ENCODE measurements at regions not wholly inside any gene's neighbourhood (a gene's known extent, or its start where the extent isn't known, plus 50 kb on each side); places are given as distances from the start of the nearest gene placed in this dataset.

DNA sequence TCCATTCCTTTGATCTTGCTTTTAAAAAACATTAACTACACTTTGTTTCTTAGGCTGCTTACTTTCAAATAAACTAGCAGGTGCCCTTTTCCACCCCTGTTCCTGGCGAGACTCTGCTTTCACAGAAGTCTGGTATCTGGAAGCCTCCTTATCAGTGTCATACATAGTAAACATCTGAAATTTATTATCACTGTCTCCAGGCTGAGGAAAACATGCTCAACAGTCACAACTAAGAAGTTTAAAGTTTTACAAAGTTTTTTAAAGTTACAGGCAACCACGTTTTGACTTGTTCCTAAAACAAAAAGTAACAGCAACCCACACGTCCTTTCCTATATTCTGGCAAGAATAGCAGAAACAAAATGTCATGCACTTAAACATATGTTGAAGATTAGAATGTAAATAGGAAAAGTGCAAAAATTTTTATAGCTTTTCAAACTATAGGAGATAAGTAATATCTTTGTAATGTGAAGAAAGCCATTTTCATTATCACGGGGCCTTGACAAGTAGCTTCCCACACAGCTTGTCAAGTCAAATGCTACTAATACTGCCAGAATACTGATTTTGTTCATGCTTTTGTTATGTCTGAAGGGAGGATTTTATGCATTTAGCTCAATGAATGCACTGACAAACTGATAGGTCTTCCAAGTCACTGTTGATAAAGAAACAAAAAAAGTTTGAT lies 275.2 kb upstream of the KCNMB2 start:
- no peak for DNase-seq

DNA sequence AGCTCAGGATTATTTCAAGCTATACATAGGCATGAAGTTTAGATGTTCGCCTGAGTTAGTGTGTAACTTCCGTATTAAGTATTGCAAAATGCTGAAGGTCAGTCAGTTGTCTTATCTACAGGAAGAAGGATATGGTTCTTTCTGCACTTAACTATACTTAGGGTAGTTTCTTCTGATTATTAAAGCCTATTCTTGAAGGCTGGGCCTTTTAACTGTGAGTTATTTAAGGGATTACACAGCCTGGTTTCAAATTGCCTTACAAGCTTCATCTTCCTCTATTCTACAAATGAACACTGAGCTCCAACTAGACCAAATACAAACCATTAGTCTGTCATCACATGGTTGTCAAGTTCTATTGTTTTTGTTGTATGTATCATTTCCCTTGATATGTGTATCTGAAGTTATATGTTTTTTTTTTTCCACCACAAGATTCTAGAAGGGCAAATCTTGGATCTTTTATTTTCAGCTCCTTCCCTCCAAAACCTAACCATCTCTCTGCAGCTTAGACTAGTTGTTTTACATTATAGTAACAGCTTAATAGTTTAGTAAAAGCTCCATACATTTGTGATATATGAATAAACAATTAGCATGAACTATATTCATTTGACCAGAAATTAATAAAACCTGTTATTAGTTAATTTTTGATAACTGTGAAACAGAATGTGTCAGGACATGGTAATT lies 272.9 kb upstream of the KCNMB2 start:
- no peak for DNase-seq

DNA sequence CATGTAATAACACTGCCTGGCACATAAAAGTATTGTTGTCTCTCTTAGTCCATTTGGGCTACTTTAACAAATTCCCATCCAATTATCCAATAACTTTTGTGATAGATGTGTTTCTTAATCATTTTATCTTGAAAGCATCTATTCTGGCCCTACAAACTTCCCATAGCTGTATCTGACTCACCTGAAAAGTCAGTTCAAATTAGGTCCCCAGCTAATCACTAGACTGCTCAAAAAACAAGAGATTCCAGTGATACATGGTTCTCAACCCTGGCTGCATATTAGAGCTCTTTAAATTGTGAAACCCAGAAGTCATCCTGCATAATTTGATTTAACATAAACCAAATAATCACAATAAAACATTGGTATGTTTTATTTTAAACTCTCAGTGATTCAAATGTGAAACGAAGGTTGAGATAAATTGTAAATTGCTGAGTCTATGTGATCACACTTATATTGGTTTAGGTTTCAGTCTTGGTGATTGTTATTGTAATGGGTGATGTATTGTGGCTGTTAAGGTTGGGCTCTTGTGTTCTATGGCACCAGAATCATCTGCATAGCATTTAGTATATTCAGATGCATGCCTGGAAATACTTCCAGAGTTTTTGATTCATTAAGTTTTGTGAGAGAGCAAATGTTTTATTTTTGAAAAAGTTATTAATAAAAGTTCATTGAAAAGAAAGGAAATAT lies 268.9 kb upstream of the KCNMB2 start:
- DNase-seq: no peak

DNA sequence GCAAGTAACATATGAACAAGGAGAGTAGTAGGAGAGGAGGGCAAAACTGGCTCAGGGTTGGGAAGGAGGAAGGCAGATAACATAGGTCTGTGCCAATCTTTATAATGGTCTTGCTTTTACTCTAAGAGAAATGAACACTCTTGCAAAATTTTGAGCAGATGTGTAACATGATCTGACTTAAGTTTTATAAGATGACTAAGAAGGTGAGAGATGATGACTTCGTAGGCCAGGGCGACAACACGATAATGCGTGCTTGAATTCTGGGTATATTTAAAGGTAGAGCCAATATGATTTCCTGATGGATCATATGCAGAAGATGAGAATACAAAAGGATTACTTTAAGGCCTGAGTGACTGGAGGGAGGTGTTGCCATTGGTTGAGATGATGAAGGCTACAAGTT lies 265.4 kb upstream of the KCNMB2 start:
- no peak for DNase-seq

DNA sequence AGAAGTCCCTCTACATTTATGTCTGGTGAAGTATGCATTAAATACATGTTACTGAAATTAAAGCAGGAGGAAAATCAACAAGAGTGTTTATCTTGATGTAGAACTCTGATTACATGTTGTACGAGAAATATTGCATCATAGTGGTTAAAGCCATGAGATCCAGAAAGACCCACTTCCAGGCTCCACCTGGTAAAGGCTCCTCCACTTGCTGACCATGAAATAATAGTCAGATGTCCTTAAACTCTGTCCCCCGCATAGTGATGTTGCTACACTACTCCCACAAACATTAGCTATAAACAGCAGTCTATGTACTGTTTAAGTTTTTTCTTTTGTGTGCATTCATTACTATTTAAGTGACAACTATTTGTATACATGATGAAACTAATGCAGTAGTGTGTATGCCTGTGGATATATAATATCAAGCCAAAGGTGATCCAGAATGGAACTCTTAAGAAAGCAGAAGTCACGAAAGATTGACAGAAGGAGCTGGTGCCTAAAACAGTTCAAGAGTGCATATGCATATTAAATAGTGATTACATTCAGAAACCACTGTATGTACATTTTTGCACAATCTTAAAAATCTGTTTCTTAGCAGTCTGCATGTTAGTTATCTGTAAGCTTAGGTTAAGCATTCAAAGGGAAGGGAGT lies 264.4 kb upstream of the KCNMB2 start:
- no peak for DNase-seq

DNA sequence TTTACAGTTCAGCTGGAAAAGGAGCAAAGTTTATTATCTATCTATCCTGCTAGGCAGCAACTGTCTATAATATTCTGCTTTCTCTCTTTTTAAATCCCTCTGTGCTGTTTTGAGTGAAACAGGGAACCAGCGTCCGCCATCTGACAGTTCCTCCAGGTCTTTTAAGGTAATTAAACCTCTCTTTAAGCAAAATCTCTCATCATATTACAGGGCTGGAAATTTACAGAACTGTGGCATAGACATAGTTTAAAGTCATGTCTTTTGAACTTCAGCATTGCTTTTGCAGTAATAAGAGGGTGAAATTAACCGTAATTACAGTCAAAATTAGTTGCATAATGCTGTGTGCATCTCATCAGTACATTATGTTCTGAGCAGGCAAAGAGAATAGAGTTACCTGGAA lies 263.4 kb upstream of the KCNMB2 start:
- no peak for DNase-seq

DNA sequence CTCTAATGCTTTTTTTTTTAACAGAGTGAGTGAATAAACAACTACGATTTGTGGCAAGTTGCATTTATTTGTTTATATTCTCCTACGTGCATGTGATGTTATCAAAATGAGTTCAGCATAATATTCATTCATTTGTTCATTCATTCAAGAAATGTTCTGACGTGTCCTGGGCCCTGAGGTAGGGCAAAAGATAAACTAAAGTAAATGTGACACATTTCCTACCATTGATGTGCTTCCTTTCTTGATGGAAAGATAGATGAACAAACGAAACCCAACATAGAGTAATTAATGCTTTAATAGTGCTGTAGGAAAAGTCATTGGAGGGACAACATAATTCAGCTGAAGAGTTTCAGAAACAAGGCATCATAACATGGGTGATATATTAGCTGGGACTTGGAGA lies 261.5 kb upstream of the KCNMB2 start:
- DNase-seq: no peak

DNA sequence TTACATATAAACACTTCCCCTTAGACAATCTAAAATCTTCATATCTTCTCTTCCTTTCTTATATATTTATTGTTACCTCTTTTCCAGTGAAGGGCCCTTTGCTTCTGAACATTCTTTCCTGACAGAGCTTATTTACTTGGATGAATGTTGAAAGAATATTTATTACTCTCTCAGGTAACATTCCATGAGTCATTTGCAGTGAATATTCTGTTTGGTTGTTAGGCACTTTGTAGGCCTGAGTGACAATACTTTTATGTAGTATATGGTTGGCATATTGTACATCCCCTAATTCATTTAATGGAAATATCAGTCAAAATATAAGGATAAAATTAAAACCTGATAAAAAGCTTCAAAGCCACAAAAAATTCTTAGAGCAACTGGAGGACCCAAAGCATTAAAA lies 260.9 kb upstream of the KCNMB2 start:
- no peak for DNase-seq

DNA sequence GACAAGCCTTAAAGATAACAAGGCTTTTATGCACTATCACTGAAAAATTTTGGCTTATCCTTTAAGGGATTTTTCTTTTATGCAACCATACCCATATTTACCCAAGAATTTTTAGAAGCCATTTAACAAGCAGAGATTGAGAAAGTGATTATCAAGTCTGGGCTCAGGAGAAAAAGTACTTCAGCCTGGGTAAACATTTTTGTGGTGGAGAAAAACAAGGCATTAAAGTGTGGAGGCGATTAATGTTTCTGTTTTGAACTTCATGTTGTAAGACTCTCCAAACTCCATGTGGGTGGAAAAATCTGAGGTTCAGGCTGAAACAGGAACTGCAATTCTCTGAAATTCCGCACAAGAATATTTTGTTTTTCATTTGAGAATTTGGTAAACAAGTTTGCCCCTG lies 260.4 kb upstream of the KCNMB2 start:
- DNase-seq: no peak

DNA sequence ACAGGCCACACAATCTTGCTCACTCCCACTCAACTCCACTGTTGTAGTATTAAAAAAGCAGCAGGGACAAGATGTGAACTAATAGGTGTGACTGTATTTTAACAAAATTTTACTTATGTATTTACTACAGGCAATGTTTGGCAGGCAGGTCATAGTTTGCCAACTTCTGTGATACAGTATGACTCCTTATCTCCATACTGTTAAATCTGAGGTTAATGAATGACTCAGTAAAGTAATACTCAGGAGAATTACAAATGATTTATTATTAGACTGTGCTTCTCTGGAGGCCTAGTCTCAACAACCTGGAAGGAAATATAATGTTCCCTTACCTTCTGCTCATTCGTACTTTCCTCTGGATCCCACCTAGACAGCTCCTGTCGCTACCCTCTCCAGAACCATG lies 258.6 kb upstream of the KCNMB2 start:
- DNase-seq: no peak

DNA sequence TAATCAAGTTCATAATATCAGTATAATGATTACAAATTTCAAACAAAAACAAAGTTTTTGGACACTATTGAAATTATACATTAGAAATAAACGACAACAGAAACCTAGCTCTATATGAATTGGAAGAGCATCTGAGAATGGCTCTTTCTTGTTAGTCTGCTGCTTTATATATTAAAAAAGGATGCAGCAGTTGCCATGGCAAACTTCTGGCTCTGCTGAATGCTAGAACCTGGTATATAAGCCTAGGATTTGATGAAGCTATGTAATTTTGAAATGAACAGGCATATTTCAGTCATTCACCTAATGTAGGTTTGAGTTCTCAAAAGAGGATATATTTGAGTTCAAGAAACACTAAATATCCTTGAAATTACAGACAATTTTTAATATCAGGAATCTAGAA lies 252.7 kb upstream of the KCNMB2 start:
- DNase-seq: no peak

DNA sequence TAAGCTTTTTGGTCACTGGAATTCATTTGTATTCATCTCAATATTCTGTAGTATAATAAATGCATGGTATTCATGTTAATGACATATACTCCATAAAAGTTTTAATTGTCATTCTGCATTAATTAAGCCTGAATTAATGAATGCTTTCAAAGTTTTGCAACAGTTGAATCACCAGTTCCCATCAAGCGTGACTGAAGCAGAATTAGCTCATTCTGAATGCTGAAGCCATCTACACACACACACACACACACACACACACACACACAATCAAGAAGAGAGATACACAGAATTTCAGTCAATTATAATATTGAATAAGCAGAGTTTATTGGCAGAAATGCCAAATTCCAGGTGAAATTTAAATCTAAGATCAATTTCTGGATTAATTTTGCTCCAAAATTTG lies 252.1 kb upstream of the KCNMB2 start:
- DNase-seq: no peak

DNA sequence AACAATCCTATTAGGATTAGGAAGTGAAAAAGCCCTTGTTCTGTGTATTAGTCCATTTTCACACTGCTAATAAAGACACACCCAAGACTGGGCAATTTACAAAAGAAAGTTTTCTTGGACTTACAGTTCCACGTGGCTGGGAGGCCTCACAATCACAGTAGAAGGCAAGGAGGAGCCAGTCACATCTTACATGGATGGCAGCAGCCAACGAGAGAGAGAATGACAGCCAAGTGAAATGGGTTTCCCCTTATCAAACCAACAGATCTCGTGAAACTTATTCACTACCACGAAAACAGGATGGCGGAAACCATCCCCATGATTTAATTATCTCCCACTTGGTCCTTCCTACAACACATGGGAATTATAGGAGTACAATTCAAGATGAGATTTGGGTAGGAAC lies 248.2 kb upstream of the KCNMB2 start:
- DNase-seq: no peak

DNA sequence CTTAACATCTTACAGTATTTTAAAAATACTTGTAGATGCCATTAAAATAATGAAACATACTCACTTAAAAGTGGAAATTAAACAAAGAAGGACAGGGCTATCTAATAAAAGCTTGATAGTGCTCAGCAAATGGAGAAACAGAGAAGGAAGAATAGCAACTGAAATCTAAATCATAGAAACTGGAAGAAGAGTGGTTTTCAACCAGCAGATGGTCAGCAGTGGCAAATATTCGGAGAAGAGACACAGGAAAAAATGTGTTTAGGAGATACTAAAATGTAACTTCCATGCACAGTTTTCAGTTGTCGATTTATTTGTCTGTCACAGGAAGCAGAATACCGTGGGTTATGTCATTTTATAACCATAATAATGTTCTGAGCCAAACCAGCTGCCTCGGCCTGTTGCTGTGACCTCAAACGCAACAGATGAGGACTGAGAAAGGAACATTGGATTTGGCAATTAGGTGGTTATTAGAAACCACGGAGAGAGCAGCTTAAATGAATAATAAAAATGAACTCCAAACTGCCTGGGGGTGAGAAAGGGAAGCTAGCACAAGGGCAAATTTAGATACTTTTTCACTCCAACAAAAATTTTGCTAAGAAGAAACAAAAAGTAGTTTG lies 246.6 kb upstream of the KCNMB2 start:
- no peak for DNase-seq

DNA sequence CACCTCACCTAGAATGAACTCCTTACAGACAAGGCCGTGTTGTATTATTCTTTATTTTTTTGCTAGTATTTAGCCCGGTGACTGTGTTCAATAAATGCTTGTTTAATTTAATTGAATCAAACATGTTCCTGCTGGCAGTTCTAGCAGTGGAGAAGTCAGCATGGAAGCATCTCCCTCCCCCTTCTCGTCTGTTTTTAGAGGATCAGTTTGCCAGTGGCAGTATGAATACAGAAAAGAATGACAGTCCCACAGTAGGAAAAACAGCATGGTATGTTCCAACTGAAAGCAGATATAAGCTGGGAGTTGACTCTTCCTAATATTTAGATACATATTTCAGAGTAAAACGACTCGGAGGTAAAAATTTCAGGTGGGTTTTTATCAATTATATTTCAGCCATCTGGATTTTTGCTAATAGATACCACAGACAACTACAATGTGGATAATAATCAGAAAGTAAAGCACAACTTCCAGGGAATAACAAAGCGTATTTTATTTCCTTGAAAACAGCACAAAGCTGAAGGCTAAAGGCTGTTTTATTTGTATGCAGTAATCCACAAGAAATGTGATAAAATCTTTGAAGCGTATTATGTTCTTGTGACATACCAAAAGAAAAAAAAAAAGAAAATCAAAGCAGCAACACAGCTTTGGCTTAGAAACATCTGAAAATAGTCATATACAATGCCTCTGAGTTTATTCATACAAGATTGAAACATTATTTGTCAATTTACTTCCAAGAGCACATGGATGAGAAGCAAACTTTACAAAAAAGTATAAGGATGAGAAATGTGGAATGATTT lies 244.5 kb upstream of the KCNMB2 start:
- no peak for DNase-seq

DNA sequence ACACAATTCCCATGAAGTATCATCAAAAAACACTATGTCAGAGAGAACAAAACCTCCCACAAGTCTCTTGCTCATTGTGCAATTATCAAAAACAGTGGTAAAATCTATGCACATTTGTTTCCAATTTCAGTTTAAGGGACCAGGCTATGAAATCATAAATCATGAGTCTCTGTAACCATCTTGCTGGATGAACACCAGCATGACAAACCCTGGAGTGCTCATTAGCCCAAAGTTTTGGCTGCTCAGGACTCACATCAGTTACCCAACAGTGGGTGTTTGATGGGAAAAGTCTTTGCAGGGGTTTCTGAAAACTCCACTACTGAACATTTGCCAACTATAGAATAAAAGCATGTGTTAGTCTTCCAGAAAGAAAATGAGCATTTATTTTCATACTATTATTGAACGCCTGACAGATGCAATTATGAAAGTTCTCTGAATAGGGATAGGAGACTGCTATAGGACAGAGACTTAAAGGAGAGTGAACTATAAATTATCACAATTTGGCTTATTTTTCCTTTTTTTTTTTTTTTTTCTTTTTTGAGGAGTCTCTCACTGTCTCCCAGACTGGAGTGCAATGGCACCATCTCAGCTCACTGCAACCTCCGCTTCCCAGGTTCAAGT lies 240.8 kb upstream of the KCNMB2 start:
- no peak for DNase-seq

DNA sequence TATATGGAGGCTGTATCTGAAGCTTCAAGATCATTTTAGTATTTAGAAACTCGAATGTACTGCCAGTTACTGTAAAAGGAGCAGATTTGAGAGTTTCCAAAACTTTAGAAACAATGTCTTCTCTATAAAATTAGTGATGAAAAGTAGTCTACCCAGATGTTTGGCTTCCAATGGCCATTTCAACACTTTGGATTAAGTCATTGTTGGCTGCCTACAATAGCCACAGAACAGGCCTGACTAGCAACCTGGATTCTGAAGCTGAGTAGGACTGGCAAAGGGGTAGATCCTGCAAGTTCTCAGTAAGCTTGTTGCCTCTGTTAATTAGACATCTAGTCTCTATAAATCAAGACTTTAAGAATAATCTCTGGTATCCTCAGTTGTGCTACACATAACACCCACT lies 239.0 kb upstream of the KCNMB2 start:
- no peak for DNase-seq

DNA sequence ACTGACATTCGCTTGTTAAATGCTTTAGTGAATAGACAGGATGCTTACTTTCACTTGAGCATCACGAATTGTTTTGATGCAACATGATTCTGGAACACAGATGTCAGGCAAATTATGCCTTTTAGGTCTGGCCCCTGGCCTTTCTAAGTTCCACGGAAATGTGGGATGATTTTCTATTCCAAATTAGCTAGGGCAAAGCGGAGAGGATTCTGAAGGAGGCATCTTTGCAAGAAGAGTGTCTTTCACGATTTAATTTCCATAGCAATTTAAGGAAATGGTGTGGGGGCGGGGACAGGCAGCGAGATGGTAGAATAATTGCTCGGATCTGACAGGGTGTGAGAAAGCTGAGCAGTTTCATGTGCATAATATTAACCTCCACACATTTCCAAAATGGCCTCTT lies 238.5 kb upstream of the KCNMB2 start:
- DNase-seq: no peak

DNA sequence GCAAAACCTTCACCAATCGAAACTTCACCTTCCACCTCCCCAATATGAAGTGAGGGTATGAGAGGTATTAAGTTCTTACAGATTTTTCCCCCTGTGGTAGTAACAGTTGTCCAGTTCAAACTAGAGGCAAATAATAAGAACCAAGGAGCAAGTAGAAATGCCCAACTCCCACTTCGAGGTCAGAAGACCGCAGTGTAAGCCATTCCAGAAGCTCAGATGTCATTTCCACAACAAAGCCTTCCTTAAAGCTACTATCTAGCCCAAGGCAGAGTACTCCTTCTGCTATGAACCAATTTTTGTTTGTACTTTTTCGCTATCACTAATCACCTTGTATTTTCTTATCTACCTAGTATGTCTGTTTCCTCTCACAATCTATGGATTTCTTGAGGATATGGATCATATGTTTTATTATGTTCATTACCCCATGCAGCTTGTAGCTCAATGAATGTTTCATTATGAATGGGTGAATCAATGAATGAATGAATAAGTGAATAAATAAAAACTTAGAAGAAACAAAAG lies 235.7 kb upstream of the KCNMB2 start:
- DNase-seq: no peak

DNA sequence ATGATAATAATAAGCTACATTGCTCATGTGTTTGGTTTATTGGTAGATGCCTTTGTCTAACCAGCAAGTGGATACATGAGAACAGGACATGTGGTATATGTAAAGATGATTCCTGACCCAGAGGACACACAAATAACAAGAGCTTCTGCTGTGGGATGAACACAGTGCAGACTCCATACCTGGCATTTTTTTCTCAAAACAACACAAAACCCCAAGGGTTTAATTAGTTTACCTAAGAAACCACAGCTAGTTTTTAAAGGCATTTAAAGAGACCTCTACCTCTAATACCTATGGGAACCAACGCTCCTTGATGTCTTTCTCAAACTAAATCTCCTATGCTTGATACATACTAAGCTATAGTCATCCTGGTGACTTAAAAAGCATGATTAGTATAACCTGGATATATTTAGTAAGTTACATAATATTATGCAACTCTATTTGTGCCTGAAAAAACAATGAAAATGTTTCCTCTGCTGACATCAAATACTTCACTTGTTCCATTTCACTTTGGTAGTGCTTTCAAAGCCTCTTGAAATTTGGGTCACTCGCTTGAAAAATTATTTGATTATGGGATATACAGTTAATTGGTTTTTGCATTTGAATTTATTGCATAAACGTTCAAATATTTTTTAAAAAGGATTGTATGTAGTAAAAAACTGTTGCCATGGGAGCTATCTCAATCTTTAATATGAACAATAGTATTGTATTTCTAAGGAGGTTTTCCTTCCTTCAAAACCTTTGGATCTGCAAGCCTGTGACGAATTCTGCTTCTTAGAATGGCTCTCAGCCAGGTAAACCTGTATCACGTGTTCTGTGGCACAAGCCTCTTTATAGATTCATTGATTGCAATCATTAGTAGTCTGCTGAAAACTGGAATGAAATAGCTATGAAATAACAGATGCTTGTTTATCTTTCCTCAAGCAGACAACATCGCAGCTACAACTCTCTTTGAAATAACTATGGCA lies 233.0 kb upstream of the KCNMB2 start:
- DNase-seq: no peak
